Embryonic facial prominence (tissue), 1 donor: ENCODE measurements at regions not wholly inside any gene's neighbourhood (a gene's known extent, or its start where the extent isn't known, plus 50 kb on each side); places are given as distances from the start of the nearest gene placed in this dataset.

Experiments used
- DNase-seq: peaks from one replicate; pipeline ENCODE4 v3.0.0-alpha.2; 2016; ENCODE audit errors: extremely low spot score

GRCh38 chr5:73228052-73228451 lies 55.1 kb downstream of the TMEM174 start:
- DNase-seq, result no peak
